Neural cell (in vitro differentiated cells): ENCODE measurements at regions not wholly inside any gene's neighbourhood (a gene's known extent, or its start where the extent isn't known, plus 50 kb on each side); places are given as distances from the start of the nearest gene placed in this dataset.

Source experiments
- CTCF ChIP-seq: fragments of 450-650 bp; IDR thresholded peaks from 2 replicates; pipeline ENCODE4 v1.5.1; 2014; ENCODE audit warnings: antibody characterized with exemption, mild to moderate bottlenecking, moderate library complexity; ENCODE audit not compliant: poor library complexity, severe bottlenecking
- EP300 ChIP-seq: fragments of 450-650 bp; conservative IDR thresholded peaks from 2 replicates; pipeline ENCODE4 v1.6.1; 2014; ENCODE audit warnings: antibody characterized with exemption, mild to moderate bottlenecking, moderate library complexity; ENCODE audit not compliant: poor library complexity, severe bottlenecking
- SMC3 ChIP-seq: fragments of 450-650 bp; conservative IDR thresholded peaks from 2 replicates; pipeline ENCODE4 v1.6.1; 2014; ENCODE audit warnings: antibody characterized with exemption, mild to moderate bottlenecking, moderate library complexity; ENCODE audit not compliant: poor library complexity

GRCh38 chr10:44183667-44184632, 200.9 kb downstream of the CXCL12 start:
- TF ChIP-seq CTCF (no peak), SMC3 (no peak), EP300 (no peak)
